HCT116 (cell line): ENCODE measurements at regions not wholly inside any gene's neighbourhood (a gene's known extent, or its start where the extent isn't known, plus 50 kb on each side); places are given as distances from the start of the nearest gene placed in this dataset.

Experiments used
- ATAC-seq: fragments of 200-7000 bp; cut with Tn5 transposase; 2 replicates; pipeline ENCODE4 v1.9.1; 2020; ENCODE audit warnings: mild to moderate bottlenecking, moderate library complexity
- BruUV-seq: library from RNA; stranded (reverse); fragments of 400-500 nt; replicated peaks from 2 replicates; lab custom pipeline; 2021; lab: Mats Ljungman, UMichigan
- CTCF ChIA-PET: fragments of 300-600 bp; sonication (Branson Sonifier 250); formaldehyde crosslinking; loops from one replicate; lab custom pipeline; 2021; ENCODE audit warnings: antibody characterized with exemption; lab: Charles Lee
- POLR2A ChIA-PET: fragments of 300-600, 350-600 bp; sonication (Branson Sonifier 250); formaldehyde crosslinking; loops from one replicate; lab custom pipeline; 2021; ENCODE audit warnings: antibody characterized with exemption; lab: Charles Lee
- RAD21 ChIA-PET, 2 experiments: fragments of 300-600 bp; sonication (Branson Sonifier 250); formaldehyde crosslinking; loops; one replicate each; lab custom pipeline; 2023; ENCODE audit warnings: low total read pairs in 2 of 2; ENCODE audit not compliant: uncharacterized antibody in 2 of 2, unreplicated experiment in 2 of 2, low non-redundant PET in 1 of 2; lab: Charles Lee
- DNase-seq: peaks from one replicate; pipeline ENCODE4 v3.0.0-alpha.2; 2010; ENCODE audit warnings: low read depth, low spot score
- H2AFZ ChIP-seq: fragments of 200-600 bp; shearing (Covaris generic), sonication (generic); 2 replicates; pipeline ENCODE4 v1.6.1; 2017; ENCODE audit warnings: low read depth, mixed run types, mixed read lengths, antibody characterized with exemption, low read length; ENCODE audit not compliant: poor library complexity, severe bottlenecking
- H3K27ac ChIP-seq: 2 replicates; pipeline ENCODE4 v1.5.1; 2012; ENCODE audit warnings: low read depth, low read length
- H3K27me3 ChIP-seq: fragments of 200-600 bp; sonication (generic); 2 replicates; pipeline ENCODE4 v1.6.1; 2016; ENCODE audit warnings: mixed run types, low read length, mixed read lengths; ENCODE audit not compliant: insufficient read depth
- H3K36me3 ChIP-seq, 2 experiments: fragments of 200-500 bp in 1 of 2; fragments of 200-600 bp in 1 of 2; sonication (Bioruptor generic) in 1 of 2; sonication (generic) in 1 of 2; 2 replicates each; pipeline versions ENCODE4 v1.5.1 to v1.6.1; 2014 to 2016; ENCODE audit warnings: low read length in 2 of 2, inconsistent platforms in 1 of 2, mixed read lengths in 1 of 2, mixed run types in 1 of 2; ENCODE audit not compliant: insufficient read depth in 2 of 2, control insufficient read depth in 1 of 2
- H3K4me1 ChIP-seq, 2 experiments: fragments of 200-600 bp in 1 of 2; sonication (generic) in 1 of 2; 2 replicates each; pipeline versions ENCODE4 v1.5.1 to v1.6.1; 2012 to 2017; ENCODE audit warnings: low read length in 2 of 2, inconsistent platforms in 1 of 2, mild to moderate bottlenecking in 1 of 2, mixed read lengths in 1 of 2, mixed run types in 1 of 2, moderate library complexity in 1 of 2; ENCODE audit not compliant: insufficient read depth in 2 of 2, control insufficient read depth in 1 of 2
- H3K4me2 ChIP-seq: fragments of 200-600 bp; sonication (generic); 2 replicates; pipeline ENCODE4 v1.6.1; 2017; ENCODE audit warnings: mixed run types, low read length, mixed read lengths
- H3K4me3 ChIP-seq, 2 experiments: fragments of 200-600 bp in 1 of 2; sonication (generic) in 1 of 2; replicated peaks in 1 of 2; 2 replicates each; pipeline ENCODE4 v1.5.1; 2011 to 2016; ENCODE audit warnings: low read length in 2 of 2, control low read depth in 1 of 2, low read depth in 1 of 2, mild to moderate bottlenecking in 1 of 2, mixed read lengths in 1 of 2, mixed run types in 1 of 2
- H3K79me2 ChIP-seq: fragments of 200-600 bp; sonication (generic); 2 replicates; pipeline ENCODE4 v1.6.1; 2017; ENCODE audit warnings: mild to moderate bottlenecking, mixed run types, low read length, moderate library complexity, mixed read lengths; ENCODE audit not compliant: insufficient read depth
- H3K9ac ChIP-seq: fragments of 200-600 bp; sonication (generic); 2 replicates; pipeline ENCODE4 v1.6.1; 2016; ENCODE audit warnings: low read length, mixed read lengths
- H3K9me2 ChIP-seq: fragments of 200-600 bp; sonication (generic), shearing (Covaris generic); 2 replicates; pipeline ENCODE4 v1.6.1; 2017; ENCODE audit warnings: mixed run types, mild to moderate bottlenecking, moderate library complexity; ENCODE audit not compliant: insufficient read depth
- H3K9me3 ChIP-seq, 2 experiments: fragments of 200-500 bp in 1 of 2; fragments of 200-600 bp in 1 of 2; sonication (Bioruptor generic) in 1 of 2; sonication (generic) in 1 of 2; 2 replicates each; pipeline ENCODE4 v1.6.1; 2014 to 2017; ENCODE audit warnings: low read length in 2 of 2, mixed read lengths in 2 of 2, inconsistent platforms in 1 of 2, low read depth in 1 of 2, mild to moderate bottlenecking in 1 of 2, mixed run types in 1 of 2, moderate library complexity in 1 of 2; ENCODE audit not compliant: control insufficient read depth in 1 of 2, insufficient read depth in 1 of 2
- H4K20me1 ChIP-seq: fragments of 200-600 bp; sonication (generic), shearing (Covaris generic); 2 replicates; pipeline ENCODE4 v1.6.1; 2017; ENCODE audit warnings: mixed run types, mild to moderate bottlenecking, moderate library complexity; ENCODE audit not compliant: insufficient read depth
- ATF3 ChIP-seq: IDR thresholded peaks from 2 replicates; pipeline ENCODE4 v1.6.1; 2012
- ELF1 ChIP-seq: IDR thresholded peaks from 2 replicates; pipeline ENCODE4 v1.6.1; 2012; ENCODE audit warnings: low read depth, borderline replicate concordance
- EZH2phosphoT487 ChIP-seq: fragments of 200-600 bp; IDR thresholded peaks from 2 replicates; pipeline ENCODE4 v1.6.1; 2018; ENCODE audit warnings: antibody characterized with exemption, borderline replicate concordance
- FOSL1 ChIP-seq: IDR thresholded peaks from 2 replicates; pipeline ENCODE4 v1.6.1; 2012; ENCODE audit warnings: low read depth
- POLR2AphosphoS5 ChIP-seq: IDR thresholded peaks from 2 replicates; pipeline ENCODE4 v1.6.1; 2011; ENCODE audit warnings: mild to moderate bottlenecking, low read depth, low read length, moderate library complexity
- ZFX ChIP-seq: fragments of 450-650 bp; IDR thresholded peaks from 2 replicates; pipeline ENCODE4 v1.6.1; 2017
- intact Hi-C: fragments of 100-400 bp; cut with micrococcal nuclease; formaldehyde crosslinking; loops from 2 replicates; pipeline ENCODE4 v1.10.0; 2022

- RAD21 ChIA-PET = no interaction called here
- POLR2A ChIA-PET = no interaction called here
- intact Hi-C loops = no loop called here
- Histone ChIP-seq H3K9me3 (no peaks in the 10 kb centered on the region), H3K79me2 (no peaks in the 10 kb centered on the region), H3K9me2 (no peaks in the 10 kb centered on the region), H3K27ac (no peak overlapping the region), H3K4me3 (no peak overlapping the region), H4K20me1 (no peaks in the 10 kb centered on the region), H3K9ac (no peak overlapping the region), H3K36me3 (no peaks in the 10 kb centered on the region), H2AFZ (no peak overlapping the region), H3K27me3 (no peaks in the 10 kb centered on the region), H3K4me2 (no peak overlapping the region), H3K4me1 (no peaks in the 10 kb centered on the region)
- no peak for ATAC-seq
- no peak for TF ChIP-seq ATF3
- no peak for TF ChIP-seq EZH2phosphoT487
- TF ChIP-seq POLR2AphosphoS5 = no peak
- TF ChIP-seq ZFX = no peak
- no TSS peak for BruUV-seq
- DNase-seq = no peak
- CTCF ChIA-PET = no interaction called here
Measured at GRCh38 chr6:104418125-104418524, 441.6 kb downstream of the HACE1 start.

- RAD21 ChIA-PET = no interaction called here
- Histone ChIP-seq H3K9ac (no peak overlapping the region), H3K4me3 (no peak overlapping the region), H3K4me2 (no peak overlapping the region), H3K79me2 (no peaks in the 10 kb centered on the region), H3K9me2 (no peaks in the 10 kb centered on the region), H3K27me3 (no peaks in the 10 kb centered on the region), H3K4me1 (no peaks in the 10 kb centered on the region), H4K20me1 (no peaks in the 10 kb centered on the region), H3K27ac (no peak overlapping the region), H3K9me3 (no peaks in the 10 kb centered on the region), H2AFZ (no peak overlapping the region), H3K36me3 (no peaks in the 10 kb centered on the region)
- CTCF ChIA-PET = interaction anchor here (1.3 kb wide), 1 partner anchor 89 kb away, joined by 4 read pairs; no protein-coding TSS in a partner anchor
- DNase-seq (no peak), ATAC-seq (no peak)
- intact Hi-C loops = no loop called here
- no peak for TF ChIP-seq FOSL1
- no peak for TF ChIP-seq EZH2phosphoT487
- no peak for TF ChIP-seq ELF1
- POLR2A ChIA-PET = no interaction called here
- BruUV-seq = no TSS peak
Measured at GRCh38 chr6:104414723-104415122, 445.0 kb downstream of the HACE1 start.
